GM21390 (cell line): ENCODE measurements at regions not wholly inside any gene's neighbourhood (a gene's known extent, or its start where the extent isn't known, plus 50 kb on each side); places are given as distances from the start of the nearest gene placed in this dataset.
A peak's percentile ranks its signal among the peaks of the same experiment; 100 is the strongest.
"Not testable (repeated sequence)": the region's sequence is repeated elsewhere in the genome, so short reads cannot be mapped to it uniquely, and the experiment has no call there.

Experiments
- ATAC-seq: cut with Tn5 transposase; IDR thresholded peaks from one replicate; pipeline ENCODE4 v1.9.1; 2021; ENCODE audit not compliant: unreplicated experiment

DNA sequence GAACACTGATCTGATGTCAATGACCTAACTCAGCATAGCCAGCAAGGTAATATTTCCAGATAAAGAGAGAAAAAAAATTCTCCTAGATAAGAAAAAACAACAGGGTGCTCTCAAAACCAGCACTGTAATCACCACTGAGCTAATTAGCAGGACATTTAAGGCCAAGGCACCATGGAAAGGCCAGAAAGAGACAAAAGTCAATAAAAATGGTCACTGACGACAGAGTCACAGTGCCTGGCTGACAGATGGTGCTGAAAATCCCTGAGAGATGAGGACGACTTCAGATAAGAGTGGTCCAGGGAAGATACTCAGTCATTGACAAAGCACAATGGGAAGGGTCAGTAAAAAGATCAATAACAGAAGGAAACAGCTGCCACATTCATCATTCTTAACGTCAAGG lies 186.7 kb downstream of the SPATA31A6 start:
- ATAC-seq = not testable (repeated sequence)

DNA sequence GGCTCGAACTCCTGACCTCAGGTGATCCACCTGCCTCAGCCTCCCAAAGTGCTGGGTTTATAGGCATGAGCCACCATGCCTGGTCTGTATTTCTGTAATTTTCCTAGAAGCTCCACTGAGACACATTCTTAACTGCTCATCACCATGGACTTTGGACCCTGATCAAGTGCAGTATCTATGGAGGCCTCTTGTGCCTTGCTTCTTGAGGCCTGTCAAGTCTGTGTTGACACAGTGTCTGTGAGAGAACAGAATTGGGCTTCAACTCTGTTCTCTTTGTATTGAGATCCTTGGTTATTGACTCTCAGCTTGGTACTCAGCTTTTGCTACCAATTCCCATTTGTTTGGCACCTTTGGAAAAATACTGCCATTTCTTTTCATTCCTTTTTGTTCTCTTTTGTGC lies 188.0 kb downstream of the SPATA31A6 start:
- not testable (repeated sequence) for ATAC-seq

DNA sequence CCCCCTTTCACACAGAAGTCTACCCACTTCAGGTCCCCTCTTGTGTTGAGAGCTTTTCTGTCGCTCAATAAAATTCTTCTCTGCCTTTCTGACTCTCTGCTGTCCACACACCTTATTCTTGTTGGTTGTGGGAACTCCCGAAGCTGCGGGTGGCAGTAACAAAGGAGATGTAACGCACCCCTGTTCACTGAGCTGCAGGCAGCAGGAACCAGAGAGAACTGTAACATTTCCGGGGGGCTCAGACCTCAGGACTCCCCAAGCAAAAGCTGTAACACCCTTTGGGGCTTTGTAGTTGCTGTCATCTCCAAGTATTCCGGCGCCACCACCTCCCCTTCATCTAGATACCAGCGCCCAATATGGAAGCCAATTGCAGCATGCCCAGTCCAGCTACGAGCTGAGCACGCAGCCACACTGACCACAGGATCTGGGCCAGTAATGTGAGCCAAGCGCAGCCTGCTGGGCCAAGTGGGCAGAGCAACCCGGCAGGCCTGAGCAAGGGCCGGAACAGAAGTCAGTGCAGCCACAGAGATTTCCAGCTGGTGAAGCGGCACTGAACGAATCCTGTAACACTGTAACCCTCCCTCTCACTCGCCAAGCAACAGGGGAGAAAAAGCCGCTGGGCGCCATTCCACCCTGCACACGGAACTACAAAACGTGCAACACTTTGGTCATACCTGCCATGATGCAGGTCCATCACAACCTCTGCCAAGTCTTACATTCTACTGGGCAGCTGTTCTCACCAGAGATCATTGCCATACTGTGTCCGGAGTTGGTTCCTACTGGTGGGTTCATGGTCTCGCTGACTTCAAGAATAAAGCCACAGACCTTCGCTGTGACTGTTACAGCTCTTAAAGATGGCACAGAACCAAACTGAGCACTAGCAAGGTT lies 194.3 kb downstream of the SPATA31A6 start:
- not testable (repeated sequence) for ATAC-seq

DNA sequence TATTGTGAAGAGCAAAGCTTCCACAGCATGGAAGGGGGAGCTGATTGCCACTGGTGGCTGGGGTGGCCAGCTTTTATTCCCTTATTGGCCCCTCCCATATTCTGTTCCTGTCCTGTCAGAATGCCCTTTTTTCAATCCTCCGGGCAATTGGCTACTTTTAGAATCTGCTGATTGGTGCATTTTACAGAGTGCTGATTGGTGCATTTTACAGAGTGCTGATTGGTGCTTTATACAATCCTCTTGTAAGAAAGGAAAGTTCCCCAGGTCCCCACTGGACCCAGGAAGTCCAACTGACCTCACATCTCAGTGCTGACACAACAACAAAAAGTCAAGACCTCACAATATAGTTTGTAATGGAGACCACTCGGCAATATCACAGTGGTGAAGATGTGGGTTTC lies 195.0 kb downstream of the SPATA31A6 start:
- no peak for ATAC-seq

DNA sequence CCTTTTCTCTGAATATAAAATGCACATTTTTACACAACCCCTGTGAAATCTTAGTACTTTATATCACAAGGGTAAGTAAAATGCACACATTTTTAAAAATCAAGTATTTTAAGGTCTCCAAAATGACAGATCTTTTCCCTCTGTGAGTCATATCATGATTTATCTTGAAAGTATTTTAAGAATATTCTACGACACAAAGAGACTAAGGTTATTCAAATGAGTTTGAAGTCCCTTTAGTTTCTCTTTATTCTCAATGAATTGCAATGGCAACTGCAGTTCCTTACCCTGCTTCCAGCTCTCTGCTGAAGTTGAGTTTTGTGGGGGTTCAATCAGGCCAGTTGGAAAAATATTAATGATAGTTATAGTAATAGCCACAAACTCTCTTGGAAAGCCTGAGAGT lies 196.1 kb downstream of the SPATA31A6 start:
- ATAC-seq = not testable (repeated sequence)

DNA sequence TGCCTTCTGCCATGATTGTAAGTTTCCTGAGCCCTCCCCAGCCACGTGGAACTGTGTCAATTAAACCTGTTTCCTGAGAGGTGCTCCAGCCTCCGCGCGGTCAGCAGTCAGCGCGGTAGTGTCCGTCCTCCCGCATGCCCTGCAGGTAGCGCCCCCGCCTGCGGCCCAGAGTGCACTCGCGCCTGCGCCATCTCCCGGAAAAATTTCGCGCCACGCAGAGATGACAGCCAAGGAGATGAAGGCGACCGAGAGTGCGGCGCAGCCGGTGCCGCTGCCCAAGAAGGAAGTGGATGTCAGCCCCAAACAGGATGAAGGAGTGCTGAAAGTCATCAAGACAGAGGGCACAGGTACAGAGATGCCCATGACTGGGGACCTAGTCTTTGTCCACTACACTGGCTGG lies 201.1 kb downstream of the SPATA31A6 start:
- ATAC-seq = not testable (repeated sequence)

DNA sequence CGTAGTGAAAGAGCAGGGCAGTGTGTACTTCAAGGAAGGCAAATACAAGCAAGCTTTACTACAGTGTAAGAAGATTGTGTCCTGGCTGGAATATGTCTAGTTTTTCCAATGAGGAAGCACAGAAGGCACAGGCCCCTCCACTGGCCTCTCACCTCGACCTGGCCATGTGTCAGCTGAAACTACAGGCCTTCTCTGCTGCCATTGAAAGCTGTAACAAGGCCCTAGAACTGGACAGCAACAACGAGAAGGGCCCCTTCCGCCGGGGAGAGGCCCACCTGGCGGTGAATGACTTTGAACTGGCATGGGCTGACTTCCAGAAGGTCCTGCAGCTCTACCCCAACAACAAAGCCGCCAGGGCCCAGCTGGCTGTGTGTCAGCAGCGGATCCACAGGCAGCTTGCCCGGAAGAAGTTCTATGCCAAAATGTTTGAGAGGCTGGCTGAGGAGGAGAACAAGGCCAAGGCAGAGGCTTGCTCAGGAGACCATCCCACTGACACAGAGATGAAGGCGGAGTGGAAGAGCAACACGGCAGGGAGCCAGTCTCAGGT lies 202.2 kb downstream of the SPATA31A6 start:
- not testable (repeated sequence) for ATAC-seq

DNA sequence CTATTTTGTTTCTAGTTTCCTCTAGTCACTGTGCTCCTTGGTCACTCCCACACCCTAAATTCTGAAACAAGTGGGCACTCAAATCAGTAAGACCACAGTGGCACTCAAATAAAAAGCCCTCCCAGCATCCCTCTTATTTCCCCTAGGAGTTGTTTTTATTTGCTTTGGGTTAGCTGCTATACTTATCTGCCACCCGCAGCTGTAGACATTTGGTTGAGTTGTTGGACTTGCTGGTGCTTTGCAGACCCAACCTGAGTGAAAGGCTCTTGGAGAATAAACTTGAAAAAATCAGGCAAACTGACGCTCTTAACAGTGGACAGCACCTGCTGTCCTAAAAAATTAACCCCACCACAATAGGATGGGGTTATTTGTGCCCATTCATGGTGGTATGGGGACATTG lies 203.0 kb downstream of the SPATA31A6 start:
- no peak for ATAC-seq

DNA sequence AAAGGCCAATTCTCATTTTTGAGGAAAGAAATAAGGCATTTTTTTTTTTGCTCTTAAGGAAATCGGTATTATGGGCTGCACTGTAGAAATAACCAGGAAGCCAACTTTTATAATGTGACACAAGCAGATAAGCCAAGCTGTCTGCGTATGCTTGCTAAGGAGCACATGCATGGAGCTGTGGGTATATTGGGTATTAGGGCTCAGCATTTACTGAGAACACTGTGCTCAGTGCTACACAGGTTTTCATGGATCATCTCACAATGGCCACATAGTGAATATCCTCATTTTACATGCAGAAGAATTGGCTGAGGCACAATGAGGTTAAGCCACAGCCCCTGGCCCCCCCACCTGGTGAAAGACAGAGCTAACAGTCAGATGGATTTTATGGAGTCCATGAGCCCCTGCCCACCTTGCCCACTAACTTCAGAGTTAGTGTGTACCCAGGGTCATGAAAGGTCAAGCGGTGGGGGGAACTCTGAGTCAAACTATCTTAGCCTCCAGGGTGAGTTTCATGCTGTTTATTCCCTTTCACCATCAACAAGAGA lies 204.8 kb downstream of the SPATA31A6 start:
- ATAC-seq = no peak

DNA sequence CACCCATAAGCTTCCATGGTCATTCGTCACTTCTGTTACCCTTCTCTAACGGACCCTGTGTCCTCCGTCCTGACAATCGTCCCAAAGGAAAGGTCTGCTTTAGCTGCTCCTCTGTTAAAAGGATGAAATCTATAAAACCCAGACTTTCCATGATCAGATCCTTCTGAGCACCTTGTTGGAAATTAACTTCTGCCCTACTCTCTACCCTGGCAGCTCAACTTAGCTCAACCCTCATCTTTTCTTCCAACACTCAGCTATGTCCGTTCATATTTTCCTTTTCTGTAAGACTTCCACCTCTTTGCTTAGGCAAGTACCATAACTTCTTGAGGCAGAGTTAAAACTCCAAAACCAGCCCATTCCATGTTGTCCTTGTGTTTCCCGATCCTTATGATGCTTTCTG lies 205.4 kb downstream of the SPATA31A6 start:
- no peak for ATAC-seq

DNA sequence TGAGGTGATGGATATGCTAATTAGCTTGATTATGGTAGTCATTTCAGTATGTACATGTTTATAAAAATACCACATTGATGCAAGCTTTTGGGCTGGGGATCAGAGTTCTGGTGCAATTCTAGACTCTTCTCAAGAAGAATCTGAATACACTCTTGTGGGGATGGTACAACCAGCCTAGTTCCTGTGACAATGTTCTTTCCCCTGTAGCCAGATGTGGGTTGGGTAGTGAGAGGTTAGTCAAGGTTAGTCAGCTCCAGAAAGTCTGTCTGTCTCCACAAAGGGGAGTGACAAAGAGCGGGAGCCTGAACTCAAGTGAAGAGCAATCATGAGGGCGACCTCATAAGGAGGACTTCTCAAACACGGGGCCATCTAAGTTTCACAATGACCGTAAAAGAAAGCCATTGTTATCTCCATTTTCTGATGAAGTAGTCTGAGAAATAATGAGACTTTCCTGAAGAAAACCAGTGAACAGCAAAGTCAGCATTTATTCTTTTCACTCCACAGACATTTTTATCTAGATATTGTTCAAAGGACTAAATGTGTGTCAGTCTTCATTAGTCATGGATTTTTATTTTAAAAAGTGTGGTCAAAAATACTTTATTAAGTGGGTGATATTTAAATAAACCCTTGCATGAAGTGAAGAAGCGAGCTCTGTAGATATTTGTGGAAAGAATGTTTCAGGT lies 209.5 kb downstream of the SPATA31A6 start:
- not testable (repeated sequence) for ATAC-seq

DNA sequence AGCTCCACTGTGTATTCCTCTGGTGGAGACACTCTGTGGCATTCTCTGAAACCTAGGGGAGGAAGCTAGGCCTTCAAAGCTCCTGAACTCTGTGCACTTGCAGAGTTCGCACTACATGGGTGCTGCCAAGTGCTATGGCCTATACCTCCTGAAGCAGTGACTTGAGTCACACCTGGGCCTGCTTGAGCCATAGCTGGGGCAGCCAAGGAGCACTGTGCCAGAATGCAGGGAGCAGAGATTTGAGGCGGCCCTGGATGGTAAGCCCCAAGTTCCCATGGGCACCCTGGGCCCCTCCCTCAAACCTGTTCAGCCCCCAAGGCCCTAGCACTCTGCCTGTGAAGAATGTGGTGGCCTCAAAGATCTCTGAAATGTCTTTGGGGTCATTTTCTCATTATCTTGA lies 212.9 kb downstream of the SPATA31A6 start:
- ATAC-seq = no peak

DNA sequence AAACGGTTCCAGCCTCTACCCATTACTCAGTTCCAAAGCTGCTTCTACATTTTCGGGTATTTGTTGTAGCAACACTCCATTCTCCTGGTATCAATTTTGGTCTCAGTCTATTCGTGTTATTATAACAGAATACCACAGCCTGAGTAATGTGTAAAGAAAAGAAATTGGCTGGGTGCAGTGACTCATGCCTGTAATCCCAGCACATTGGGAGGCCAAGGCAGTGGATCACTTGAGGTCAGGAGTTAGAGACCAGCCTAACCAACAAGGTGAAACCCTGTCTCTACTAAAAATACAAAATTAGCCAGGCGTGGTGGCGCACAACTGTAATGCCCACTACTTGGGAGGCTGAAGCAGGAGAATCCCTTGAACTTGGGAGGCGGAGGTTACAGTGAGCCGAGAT lies 213.9 kb downstream of the SPATA31A6 start:
- not testable (repeated sequence) for ATAC-seq

DNA sequence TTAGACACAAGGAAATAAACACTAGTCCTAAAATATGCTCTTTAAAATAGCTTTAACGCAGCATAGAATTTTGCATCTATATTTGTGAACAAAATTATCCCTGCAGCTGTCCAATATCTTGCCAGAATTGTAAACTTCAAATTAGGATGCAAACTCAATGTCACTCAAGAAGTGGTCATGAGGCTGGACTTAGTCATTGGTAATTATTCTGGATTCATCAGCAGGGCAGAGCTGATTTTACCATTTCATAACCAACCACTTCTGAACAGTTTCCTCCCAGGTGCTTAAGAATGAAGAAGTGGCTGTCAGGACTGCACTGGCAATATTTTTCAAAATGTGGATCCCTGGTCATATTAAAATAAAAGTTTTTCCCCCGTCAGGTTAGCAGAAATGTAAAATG lies 219.5 kb downstream of the SPATA31A6 start:
- not testable (repeated sequence) for ATAC-seq

DNA sequence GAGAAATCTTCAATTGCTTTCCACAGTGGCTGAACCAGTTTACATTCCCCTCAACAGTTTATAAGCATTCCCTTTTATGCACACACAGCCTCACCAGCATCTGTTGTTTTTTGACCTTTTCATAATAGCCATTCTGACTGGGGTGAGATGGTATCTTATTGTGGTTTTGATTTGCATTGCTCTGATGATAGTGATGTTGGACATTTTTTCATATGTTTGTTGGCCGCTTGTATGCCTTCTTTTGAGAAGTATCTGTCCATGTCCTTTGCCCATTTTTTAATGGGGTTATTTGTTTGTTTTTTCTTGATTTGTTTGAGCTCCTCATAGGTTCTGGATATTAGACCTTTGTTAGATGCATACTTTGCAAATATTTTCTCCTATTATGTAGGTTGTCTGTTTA lies 226.1 kb downstream of the SPATA31A6 start:
- not testable (repeated sequence) for ATAC-seq

DNA sequence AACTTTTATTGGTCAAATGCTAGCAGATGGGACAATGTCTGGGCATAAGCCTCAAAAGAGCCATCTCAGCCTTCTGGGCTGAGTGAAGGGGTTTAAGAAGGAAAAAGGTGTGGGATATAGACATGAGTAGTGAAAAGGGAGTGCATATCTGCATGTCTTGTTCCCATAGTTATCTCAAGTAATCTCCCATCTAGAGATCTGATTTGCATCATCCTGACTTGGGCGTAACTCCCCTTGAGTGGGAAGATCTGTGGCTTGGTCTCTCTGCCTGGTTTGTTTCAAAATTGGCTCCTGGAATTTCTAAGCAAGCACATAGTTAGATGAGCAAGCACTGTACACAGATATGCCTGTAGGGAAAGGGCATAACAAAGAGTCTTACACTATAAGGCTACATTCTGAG lies 228.9 kb downstream of the SPATA31A6 start:
- ATAC-seq = not testable (repeated sequence)

DNA sequence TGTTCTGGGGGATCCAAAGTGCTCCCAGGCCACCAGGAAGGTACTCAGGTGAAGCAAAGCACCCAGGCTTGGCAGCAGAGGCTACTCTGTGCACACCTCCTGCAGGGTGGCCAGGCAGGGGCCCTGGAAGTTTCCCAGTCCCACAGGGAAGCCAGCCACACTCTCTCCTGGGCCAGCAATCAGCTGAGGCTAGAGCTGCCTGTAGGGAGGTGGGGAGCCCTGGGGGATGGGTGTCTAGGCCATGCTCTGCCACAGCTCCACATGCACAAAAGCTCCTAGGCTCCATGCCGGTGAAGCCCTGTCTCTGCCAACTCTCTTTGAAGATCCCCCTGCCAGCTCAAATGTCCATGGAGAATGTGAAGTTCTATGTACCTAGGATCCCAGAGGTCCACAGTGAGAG lies 231.4 kb downstream of the SPATA31A6 start:
- not testable (repeated sequence) for ATAC-seq

DNA sequence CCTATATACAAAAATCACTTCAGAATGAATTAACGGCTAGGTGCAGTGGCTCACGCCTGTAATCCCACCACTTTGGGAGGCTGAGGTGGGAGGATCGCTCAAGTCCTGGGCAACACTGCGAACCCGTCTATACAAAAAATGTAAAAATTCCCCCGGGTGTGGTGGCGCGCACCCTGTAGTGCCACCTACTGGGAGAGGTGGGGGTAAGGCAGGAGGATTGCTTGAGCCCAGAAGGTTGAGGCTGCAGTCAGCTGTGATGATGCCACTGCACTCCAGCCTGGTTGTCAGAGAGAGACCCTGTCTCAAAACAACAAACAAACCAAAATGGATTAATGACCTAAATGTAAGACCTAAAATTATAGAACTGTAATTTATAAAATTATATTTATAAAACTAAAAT lies 236.2 kb downstream of the SPATA31A6 start:
- ATAC-seq = not testable (repeated sequence)

DNA sequence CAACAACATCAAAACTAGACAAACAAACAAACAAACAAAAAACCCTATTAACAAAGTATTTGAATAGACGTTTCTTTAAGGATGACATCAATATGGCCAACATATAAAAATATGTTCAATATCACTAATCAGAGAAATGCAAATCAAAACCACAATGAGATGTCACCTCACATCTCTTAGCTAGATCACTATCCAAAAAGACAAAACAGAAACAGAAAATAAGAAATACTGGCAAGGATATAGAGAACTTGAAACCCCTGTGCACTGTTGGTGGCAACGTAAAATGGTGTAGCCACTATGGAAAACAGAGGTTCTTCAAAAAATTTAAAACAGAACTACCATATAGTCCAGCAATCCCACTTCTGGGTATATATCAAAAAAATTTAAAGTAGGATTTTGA lies 236.9 kb downstream of the SPATA31A6 start:
- peak; percentile 76 for ATAC-seq

DNA sequence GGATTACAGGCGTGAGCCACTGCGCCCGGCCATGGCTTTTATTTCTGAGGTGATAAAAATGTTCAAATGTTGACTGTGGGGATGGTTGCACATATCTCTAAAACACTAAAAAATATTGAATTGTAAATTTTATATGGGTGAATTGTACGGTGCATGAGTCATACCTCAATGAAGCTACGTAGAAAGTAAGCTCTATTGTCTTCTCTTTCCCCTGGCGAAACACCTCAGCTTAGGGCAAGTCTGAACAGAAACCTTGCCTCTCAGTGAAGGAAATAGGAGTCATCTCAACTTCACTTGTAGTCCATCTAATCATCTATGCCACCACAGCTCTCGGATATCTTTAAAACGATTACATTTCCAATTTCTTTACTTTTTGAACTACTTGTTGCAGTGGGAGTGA lies 238.2 kb downstream of the SPATA31A6 start:
- not testable (repeated sequence) for ATAC-seq
